PC-9 (cell line): ENCODE measurements at regions not wholly inside any gene's neighbourhood (a gene's known extent, or its start where the extent isn't known, plus 50 kb on each side); places are given as distances from the start of the nearest gene placed in this dataset.
"Not testable (repeated sequence)": the region's sequence is repeated elsewhere in the genome, so short reads cannot be mapped to it uniquely, and the experiment has no call there.

Experiments
- BruUV-seq: library from RNA; stranded (reverse); fragments of 400-500 nt; replicated peaks from 2 replicates; lab custom pipeline; 2021; lab: Mats Ljungman, UMichigan
- CTCF ChIA-PET: fragments of 300-600 bp; sonication (Branson Sonifier 250); formaldehyde crosslinking; loops from one replicate; lab custom pipeline; 2022; ENCODE audit warnings: antibody characterized with exemption; lab: Charles Lee
- POLR2A ChIA-PET: fragments of 300-600 bp; sonication (Branson Sonifier 250); formaldehyde crosslinking; loops from one replicate; lab custom pipeline; 2022; ENCODE audit warnings: antibody characterized with exemption; ENCODE audit not compliant: unreplicated experiment; lab: Charles Lee
- DNase-seq, 2 experiments: peaks; one replicate each; pipeline versions ENCODE4 v3.0.0 to v3.0.0-alpha.2; 2015 to 2022; ENCODE audit warnings: mixed read lengths in 1 of 2
- H2AFZ ChIP-seq: fragments of 200-600 bp; sonication (generic); 2 replicates; pipeline ENCODE4 v1.8.1; 2017; ENCODE audit warnings: antibody characterized with exemption
- H3F3A ChIP-seq: fragments of 200-600 bp; sonication (generic); 2 replicates; pipeline ENCODE4 v1.8.1; 2017; ENCODE audit warnings: antibody characterized with exemption, mild to moderate bottlenecking, low read depth; ENCODE audit not compliant: insufficient read depth
- H3K27ac ChIP-seq: fragments of 200-600 bp; sonication (generic); 2 replicates; pipeline ENCODE4 v1.6.1; 2016; ENCODE audit warnings: mixed run types
- H3K27me3 ChIP-seq: fragments of 200-600 bp; sonication (generic); 2 replicates; pipeline ENCODE4 v1.6.1; 2016; ENCODE audit warnings: low read depth, mixed run types; ENCODE audit not compliant: insufficient read depth
- H3K36me3 ChIP-seq: fragments of 200-600 bp; sonication (generic); 2 replicates; pipeline ENCODE4 v1.6.1; 2016; ENCODE audit warnings: low read depth, mixed run types
- H3K4me1 ChIP-seq: fragments of 200-600 bp; sonication (generic); replicated peaks from 2 replicates; pipeline ENCODE4 v1.6.1; 2016; ENCODE audit warnings: mixed run types; ENCODE audit not compliant: insufficient read depth
- H3K4me2 ChIP-seq: fragments of 200-600 bp; sonication (generic); 2 replicates; pipeline ENCODE4 v1.6.1; 2017; ENCODE audit warnings: mixed run types
- H3K4me3 ChIP-seq: fragments of 200-600 bp; sonication (generic); 2 replicates; pipeline ENCODE4 v1.6.1; 2016; ENCODE audit warnings: mixed run types
- H3K79me2 ChIP-seq: fragments of 200-600 bp; sonication (generic); 2 replicates; pipeline ENCODE4 v1.6.1; 2017; ENCODE audit warnings: low read depth, mixed run types
- H3K9me2 ChIP-seq: fragments of 200-600 bp; sonication (generic); 2 replicates; pipeline ENCODE4 v1.8.1; 2017; ENCODE audit warnings: mild to moderate bottlenecking; ENCODE audit not compliant: insufficient read depth
- H3K9me3 ChIP-seq: fragments of 200-600 bp; sonication (generic); 2 replicates; pipeline ENCODE4 v1.8.1; 2016; ENCODE audit warnings: low read depth; ENCODE audit not compliant: insufficient read depth
- H4K20me1 ChIP-seq: fragments of 200-600 bp; sonication (generic); 2 replicates; pipeline ENCODE4 v1.8.1; 2017; ENCODE audit not compliant: insufficient read depth
- intact Hi-C: fragments of 100-400 bp; cut with micrococcal nuclease; formaldehyde crosslinking; loops from one replicate; pipeline ENCODE4 v1.10.0; 2022; ENCODE audit not compliant: unreplicated experiment

DNA sequence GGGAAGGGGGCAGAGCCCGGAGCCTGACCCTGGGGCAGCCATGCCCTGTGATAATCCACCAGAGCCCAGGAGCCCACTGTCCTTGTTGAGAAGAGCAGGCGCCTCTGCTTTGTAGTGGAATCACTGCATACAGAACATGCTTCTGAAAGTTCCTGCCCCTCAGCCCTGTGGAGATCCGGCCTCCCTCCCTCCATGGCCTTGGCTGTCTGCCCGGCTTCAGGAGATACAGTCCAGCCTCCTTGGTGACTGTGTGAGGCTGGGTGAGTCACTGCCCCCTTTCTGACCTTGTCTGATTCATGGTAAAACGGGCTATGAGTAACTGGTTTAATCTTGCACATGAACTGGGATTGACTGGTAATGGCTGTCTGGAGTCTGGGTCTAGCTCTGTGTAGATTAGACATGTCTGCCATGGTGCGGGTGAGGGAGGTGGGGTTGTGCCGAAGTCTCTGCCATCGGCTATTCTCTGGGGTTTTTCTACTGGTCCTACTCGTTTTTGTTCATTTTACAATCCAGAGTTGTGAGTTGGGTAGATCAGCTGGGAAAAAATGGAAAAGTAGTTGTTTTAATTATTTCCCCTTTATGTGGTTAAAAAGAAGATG, 141.2 kb downstream of the NPIPB11 start:
- not testable (repeated sequence) for BruUV-seq
- peak overlapping the region; percentile 100 for H3K4me3 ChIP-seq

DNA sequence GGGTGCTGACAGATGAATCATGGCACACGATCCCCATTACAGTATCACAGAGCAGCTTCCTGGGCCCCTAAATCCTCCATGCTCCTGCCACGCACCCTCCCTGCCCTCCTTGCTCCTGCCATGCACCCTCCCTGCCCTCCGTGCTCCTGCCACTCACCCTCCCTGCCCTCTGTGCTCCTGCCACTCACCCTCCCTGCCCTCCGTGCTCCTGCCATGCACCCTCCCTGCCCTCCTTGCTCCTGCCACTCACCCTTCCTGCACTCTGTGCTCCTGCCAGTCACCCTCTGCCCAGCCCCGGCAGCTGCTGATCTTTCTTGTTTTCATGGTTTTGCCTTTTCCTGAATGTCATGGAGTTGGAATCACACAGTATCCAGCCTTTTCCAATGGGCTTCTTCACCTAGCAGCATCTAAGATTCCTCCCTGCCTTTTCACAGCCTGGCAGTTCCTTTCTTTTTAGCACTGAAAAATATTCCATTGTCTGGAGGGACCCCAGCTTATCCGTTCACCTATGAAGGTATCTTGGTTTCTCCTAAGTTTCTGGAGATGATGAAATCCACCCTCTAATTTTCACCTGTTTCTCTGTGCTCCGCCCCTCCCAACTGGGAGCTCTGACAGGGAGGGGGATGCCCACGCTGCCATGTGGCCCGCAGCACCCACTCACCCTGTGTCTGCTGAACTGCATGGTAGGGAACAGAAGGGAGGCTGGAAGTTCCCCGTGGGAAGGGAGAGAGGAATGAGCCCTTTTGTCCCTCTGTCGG, 142.3 kb downstream of the NPIPB11 start:
- H4K20me1 ChIP-seq, H3K9me3 ChIP-seq, DNase-seq, H3K27me3 ChIP-seq, intact Hi-C loops, CTCF ChIA-PET, H2AFZ ChIP-seq, POLR2A ChIA-PET, H3K9me2 ChIP-seq, H3K36me3 ChIP-seq: not testable (repeated sequence)
- Histone ChIP-seq H3K27ac (peak overlapping the region; percentile 100), H3K4me3 (peak overlapping the region; percentile 100), H3F3A (peaks cover 11% of the 10 kb centered on the region; the same call in 1 of the 2 replicates), H3K79me2 (peaks cover 21% of the 10 kb centered on the region), H3K4me2 (peak overlapping the region; percentile 99), H3K4me1 (peaks cover 56% of the 10 kb centered on the region)
- BruUV-seq = TSS peak; percentile 39

More for the DNA sequence above, 141.2 kb downstream of the NPIPB11 start:
- H3K36me3 ChIP-seq, H4K20me1 ChIP-seq, H3K9me3 ChIP-seq, H3K9me2 ChIP-seq, H3K27me3 ChIP-seq, H2AFZ ChIP-seq, CTCF ChIA-PET, POLR2A ChIA-PET, intact Hi-C loops: not testable (repeated sequence)
- H3K4me2 ChIP-seq = peak overlapping the region; percentile 99
- peaks cover 21% of the 10 kb centered on the region for H3K79me2 ChIP-seq
- peak overlapping the region; percentile 100 for H3K27ac ChIP-seq
- peaks cover 20% of the 10 kb centered on the region; the same call in 1 of the 2 replicates for H3F3A ChIP-seq
- H3K4me1 ChIP-seq = peaks cover 64% of the 10 kb centered on the region
- peak; percentile 91 to 97 for DNase-seq

DNA sequence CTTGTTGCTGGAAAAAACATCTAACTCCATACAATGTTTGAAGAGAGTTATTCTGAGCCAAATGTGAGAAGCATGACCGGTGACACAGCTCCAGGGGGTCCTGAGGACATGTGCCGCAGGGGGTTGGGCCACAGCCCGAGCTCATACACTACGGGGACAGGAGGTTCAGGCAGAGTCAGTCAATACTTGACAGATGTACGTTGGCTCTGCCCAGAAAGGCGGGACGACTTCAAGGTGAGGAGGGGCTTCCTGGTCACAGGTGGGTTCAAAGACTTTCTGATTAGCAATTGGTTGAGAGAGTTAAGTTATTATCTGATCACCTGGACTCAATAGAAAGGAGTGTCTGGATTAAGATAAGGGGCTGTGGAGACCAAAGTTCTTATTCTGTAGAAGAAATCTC, 143.8 kb downstream of the NPIPB11 start:
- peak overlapping the region; percentile 100 for H3K27ac ChIP-seq
- H3K4me3 ChIP-seq = peak overlapping the region; percentile 100
- POLR2A ChIA-PET, H4K20me1 ChIP-seq, intact Hi-C loops, BruUV-seq, H3K9me2 ChIP-seq, H3K9me3 ChIP-seq, H2AFZ ChIP-seq, CTCF ChIA-PET, H3K27me3 ChIP-seq, H3F3A ChIP-seq, H3K36me3 ChIP-seq: not testable (repeated sequence)
- peak; percentile 38 to 78 for DNase-seq
- H3K4me1 ChIP-seq = peaks cover 44% of the 10 kb centered on the region
- peak overlapping the region; percentile 99 for H3K4me2 ChIP-seq
- H3K79me2 ChIP-seq = peaks cover 21% of the 10 kb centered on the region

DNA sequence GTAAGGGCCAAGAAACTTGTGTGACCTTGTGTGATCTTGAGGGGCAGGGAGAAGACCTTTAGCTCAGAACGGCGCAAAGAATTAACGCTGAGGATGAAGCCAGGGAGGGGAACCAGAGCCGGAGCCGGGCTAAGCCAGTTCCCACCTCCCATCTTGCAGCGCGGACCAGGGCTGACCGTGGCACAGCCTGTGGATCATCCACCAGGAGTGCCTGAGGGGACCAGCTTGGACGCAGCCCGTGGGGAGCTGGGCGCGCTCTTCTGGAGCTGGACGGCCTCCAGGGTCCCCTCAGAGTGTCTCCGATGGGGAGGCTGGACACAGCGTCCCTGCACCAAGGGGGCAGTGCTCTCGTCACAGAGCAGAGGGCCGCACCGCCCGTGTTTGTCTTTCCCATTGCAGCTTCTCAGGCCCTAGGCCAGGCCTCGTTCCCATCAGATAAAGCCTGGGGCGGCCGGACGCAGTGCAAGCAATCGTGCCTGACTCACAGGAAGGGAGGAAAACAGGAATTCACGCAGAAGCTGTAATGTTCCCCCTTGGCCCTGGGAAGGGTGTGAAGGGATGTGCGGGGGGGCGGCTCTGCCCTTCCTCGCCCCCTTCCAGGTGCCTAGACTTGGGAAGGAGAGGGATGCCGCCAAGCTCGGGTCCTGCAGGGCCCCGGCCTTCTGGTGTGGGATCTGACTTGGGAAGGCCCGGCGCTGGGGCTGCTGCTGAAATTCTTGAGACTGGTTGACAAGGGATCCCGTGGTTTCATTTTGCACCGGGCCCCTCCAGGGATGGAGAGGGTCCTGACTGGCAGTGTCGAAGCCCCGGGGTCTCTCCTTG, 144.9 kb downstream of the NPIPB11 start:
- peak in 1 of 2 experiments; percentile 54 for DNase-seq
- H3K9me2 ChIP-seq, H3K9me3 ChIP-seq, H4K20me1 ChIP-seq, BruUV-seq, POLR2A ChIA-PET, H2AFZ ChIP-seq, H3F3A ChIP-seq, H3K27me3 ChIP-seq, intact Hi-C loops, H3K36me3 ChIP-seq: not testable (repeated sequence)
- H3K4me2 ChIP-seq = peak overlapping the region; percentile 99
- CTCF ChIA-PET = interaction anchor here (0.7 kb wide), 1 partner anchor 146 kb away, joined by 3 read pairs; no protein-coding TSS in a partner anchor
- H3K79me2 ChIP-seq = peaks cover 16% of the 10 kb centered on the region
- peak overlapping the region; percentile 100 for H3K27ac ChIP-seq
- peaks cover 33% of the 10 kb centered on the region for H3K4me1 ChIP-seq
- peak overlapping the region; percentile 100; the same call in 1 of the 2 replicates for H3K4me3 ChIP-seq

DNA sequence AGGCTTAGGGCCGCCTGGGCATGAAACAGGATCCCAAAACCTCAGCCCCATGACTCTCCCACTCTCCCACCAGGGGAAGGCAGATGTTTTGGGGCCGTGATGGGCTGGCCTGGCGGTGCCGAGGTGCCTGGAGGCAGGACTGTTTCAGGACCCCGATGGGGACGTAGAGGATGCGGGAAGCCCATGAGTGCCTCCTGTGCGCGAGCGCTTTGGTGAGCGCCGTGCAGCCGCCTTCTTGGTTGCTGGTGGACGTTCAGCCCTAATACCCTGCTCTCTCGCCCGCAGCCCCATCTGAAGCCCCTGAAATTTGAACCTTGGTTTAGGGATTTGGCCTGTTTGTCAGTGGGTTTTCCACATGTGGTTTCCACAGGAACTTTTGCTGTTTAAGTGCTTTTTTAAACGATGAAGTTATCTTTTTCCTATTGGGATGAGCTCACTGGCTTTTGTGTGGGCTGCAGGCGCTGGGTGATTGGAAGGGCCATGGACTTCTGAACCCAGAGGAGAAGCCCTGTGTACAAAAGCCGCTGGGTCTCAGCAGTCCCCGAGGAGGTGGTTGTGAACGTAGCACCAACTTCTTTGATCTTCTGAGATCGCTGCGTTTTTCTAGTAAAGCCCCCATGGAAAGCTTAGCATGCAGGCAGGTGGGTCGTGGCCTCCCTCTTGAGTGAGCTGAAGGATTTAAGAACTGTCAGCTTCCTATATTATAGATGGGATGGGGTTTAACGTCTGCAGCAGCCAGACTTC, 145.7 kb downstream of the NPIPB11 start:
- H4K20me1 ChIP-seq, H3K9me2 ChIP-seq, H2AFZ ChIP-seq, CTCF ChIA-PET, POLR2A ChIA-PET, H3K9me3 ChIP-seq, DNase-seq, H3K27me3 ChIP-seq, BruUV-seq, H3K36me3 ChIP-seq, intact Hi-C loops: not testable (repeated sequence)
- Histone ChIP-seq H3K4me3 (peak overlapping the region; percentile 21; the same call in 1 of the 2 replicates), H3K4me2 (peak overlapping the region; percentile 67), H3K4me1 (peaks cover 32% of the 10 kb centered on the region), H3K79me2 (peaks cover 16% of the 10 kb centered on the region), H3K27ac (peak overlapping the region; percentile 62), H3F3A (peaks cover 11% of the 10 kb centered on the region; the same call in 1 of the 2 replicates)

DNA sequence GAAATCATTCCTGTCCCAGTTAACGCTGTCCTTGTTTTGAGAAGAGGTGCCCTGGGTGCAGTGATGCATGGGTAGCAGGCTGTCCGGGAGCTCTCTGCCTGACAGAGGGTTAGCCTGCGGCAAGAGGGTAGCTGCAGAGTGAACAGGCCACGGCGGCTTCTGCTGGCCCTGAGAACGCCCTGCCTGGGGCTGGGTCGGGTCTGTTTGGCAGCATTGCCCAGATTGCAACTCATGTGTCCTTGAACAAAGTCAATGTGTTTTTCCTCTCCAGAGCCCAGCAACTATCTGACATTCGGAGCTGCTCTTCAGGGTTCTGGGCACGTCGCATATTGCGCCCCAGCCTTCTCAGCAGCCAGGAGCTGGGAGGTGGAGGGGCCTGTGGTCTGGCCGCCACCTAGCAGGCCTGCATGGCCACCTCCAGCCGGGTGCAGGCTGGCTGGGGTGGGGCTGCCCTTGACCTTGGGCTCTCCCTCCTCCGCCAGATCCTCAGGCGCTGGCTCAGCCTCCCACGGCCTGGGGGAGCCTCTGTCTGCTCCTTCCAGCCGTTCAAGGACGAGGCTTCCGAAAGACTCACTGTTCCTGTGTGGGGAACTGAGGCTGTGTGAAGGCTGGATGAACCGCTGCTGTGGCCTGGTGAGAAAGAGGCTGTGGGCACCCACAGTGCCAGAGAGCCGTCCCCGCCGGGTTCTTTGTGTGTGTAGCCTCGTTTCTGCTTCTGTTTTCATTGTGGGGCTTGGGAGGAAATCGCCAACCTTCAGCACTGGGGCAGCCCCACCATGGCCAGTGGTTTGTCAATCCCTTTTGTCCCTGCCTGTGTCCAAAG, 146.7 kb downstream of the NPIPB11 start:
- peaks cover 11% of the 10 kb centered on the region; the same call in 1 of the 2 replicates for H3F3A ChIP-seq
- CTCF ChIA-PET, H3K4me3 ChIP-seq, H2AFZ ChIP-seq, H3K27ac ChIP-seq, H3K9me2 ChIP-seq, DNase-seq, H4K20me1 ChIP-seq, H3K27me3 ChIP-seq, BruUV-seq, POLR2A ChIA-PET, intact Hi-C loops, H3K36me3 ChIP-seq, H3K9me3 ChIP-seq, H3K4me2 ChIP-seq: not testable (repeated sequence)
- peaks cover 29% of the 10 kb centered on the region for H3K4me1 ChIP-seq
- peaks cover 16% of the 10 kb centered on the region for H3K79me2 ChIP-seq
